HG03039 (cell line): ENCODE measurements at regions not wholly inside any gene's neighbourhood (a gene's known extent, or its start where the extent isn't known, plus 50 kb on each side); places are given as distances from the start of the nearest gene placed in this dataset.
"Not testable (repeated sequence)": the region's sequence is repeated elsewhere in the genome, so short reads cannot be mapped to it uniquely, and the experiment has no call there.

Experiments used
- ATAC-seq: cut with Tn5 transposase; IDR thresholded peaks from one replicate; pipeline ENCODE4 v1.9.1; 2021; ENCODE audit warnings: mild to moderate bottlenecking, moderate library complexity; ENCODE audit not compliant: unreplicated experiment

- ATAC-seq: not testable (repeated sequence)
These were observed 736.5 kb upstream of the PCDH15 start for GRCh38 chr10:55537497-55537896.

DNA sequence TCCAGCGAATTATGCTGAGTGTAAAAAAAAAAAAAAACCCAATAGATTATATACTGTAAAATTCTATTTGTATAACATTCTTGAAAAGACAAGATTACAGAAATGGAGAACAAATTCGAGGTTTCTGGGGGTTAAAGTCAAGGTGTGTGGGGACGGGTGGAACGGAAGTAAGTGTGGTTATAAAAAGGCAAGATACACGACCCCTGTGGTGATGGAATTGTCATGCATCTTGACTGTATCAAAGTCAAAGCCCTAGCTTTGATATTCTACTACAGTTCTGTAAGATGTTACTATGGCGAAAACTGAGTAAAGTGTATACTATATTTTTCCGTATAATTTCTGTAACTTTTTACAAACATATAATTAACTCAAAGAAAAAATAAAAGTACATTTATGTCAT is 718.2 kb upstream of the PCDH15 start:
- ATAC-seq: no peak

DNA sequence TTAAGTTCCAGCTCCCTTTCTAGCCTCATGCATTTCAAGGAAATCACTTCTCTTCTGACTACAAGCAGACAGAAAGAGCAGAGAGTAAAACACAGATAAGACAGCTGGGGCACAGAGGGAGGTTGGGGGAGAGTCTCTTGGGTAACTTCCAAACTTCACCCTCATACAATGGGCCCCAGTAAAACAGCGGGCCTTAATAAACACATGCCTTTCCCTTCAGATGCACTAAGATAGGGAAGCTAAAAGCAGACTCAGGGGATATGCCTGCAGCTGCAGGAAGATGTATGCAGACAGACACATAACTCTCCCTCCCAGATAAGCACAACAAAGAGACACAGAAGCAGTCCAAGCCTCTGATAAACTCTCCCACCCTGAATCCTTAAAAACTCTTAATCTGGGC is 717.4 kb upstream of the PCDH15 start:
- ATAC-seq: not testable (repeated sequence)

- ATAC-seq: no peak
These were observed 708.1 kb upstream of the PCDH15 start for GRCh38 chr10:55509168-55509567.

DNA sequence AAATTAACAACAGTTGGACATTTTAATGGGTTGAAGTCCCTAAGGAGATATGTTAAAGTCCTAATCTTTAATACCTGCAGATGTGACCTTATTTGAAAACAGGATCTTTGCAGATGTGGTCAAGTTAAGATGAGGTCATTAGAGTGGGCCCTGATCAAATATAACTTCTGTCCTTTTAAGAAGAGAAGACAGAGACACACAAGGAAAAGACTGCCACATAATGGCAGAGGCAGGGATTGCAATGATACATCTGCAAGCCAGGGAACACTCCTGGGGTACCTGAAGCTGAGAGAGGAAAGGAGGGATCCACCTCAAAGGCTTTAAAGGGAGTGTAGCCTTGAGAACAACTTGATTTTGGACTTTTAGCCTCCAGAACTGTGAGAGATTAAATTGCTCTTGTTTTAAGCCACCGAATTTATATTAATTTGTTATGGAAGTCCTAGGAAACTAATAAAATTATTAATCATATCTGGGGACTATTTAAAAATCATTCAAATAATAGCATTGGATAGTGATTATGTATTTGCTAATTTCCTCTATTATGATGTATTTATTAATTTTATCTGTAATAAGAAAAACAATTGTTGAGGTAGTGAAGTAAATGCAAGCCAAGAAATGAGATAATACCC is 700.0 kb upstream of the PCDH15 start:
- peak; percentile 90 for ATAC-seq

GRCh38 chr10:55497893-55498499 is 697.0 kb upstream of the PCDH15 start:
- no peak for ATAC-seq

- ATAC-seq: no peak
These were observed 694.5 kb upstream of the PCDH15 start for GRCh38 chr10:55495555-55495954.

GRCh38 chr10:55491712-55492111 is 690.7 kb upstream of the PCDH15 start:
- ATAC-seq: no peak

DNA sequence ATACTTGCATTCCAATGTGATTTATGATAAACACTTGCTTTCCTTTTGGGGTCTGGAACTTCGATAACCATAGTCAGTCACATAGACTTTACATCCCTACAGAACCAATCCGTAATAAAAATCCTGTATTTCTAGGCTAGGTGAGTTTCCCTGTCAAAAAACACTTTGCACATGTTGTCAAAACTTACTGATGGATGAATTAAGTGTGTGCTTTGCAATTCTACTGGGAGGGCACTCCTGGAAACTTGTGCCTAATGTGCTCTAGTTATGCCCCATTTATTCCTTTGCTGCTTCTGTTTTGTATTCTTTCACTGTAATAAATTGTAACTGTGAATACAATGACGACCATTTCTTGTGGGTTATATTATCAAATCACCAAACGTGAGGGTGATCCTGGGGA is 684.8 kb upstream of the PCDH15 start:
- no peak for ATAC-seq

GRCh38 chr10:55476129-55476528 is 675.1 kb upstream of the PCDH15 start:
- ATAC-seq: no peak

- ATAC-seq: no peak
These were observed 673.2 kb upstream of the PCDH15 start for GRCh38 chr10:55474258-55474657.

- ATAC-seq: no peak
These were observed 669.8 kb upstream of the PCDH15 start for GRCh38 chr10:55470840-55471239.

DNA sequence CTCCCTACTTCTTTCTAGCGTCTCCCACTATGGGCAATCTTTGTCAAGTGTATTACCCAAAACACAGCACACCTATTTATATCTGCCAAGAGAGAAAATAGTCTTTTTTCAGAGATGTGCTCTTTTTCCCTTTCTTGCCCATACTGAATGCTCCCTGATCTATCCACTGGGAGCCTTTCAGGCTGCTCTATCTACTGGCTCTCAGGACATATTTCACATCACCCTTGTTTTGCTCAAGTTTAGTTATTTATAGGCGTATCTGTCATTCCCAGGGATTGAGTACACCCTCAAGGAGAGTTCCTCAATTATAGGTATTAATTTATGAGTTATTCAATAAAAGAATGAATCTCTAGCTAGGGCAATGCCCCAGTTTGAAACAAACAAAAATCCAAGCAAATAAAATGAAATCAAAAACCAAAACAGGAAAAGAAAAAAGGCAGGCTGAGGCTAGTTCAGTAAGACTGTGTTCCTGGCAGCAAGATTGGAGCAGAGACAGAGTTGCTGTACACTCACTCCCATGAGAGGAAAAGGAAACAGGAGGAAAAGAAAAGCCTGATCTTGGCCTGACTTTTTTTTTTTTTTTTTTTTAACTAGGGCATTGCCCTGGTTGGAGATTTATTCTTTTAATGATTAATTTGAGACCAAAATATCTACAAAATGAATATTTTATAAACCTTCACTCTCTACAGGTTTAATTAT is 665.9 kb upstream of the PCDH15 start:
- no peak for ATAC-seq

DNA sequence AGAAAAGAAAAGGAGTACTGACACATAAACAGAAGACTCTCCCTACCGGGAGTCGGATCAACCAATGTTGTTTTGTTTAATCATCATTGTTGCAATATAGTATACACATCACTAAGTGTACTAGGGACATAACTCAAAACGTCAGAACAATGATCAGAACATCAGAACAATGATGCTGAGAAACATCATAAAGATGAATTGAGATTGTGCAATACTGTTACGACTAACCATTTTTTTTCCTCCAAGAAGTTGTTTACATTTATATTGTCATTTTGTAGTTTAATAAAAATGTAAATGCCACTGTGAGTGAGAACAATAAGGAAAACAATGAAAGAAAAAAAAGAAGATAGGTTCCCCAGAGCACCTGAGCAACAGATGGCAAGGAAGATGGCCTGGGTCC is 663.1 kb upstream of the PCDH15 start:
- no peak for ATAC-seq

DNA sequence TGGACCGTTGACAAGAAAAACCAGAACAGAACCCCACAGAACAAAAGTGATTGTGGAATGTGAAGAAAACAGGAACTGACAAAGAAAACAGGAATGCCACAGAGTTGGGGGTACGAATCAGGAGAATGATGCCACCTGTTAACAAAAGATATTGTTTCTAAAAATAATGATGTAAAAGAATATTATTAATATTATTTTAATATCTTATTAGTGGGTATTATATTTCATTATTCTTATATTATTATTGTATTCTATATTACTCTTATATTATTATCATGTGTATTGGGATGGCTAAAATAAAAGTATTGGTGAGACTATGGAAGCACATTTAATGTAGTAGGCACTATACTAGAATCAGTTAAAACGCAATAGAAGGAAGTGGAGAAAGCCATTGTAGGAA is 659.0 kb upstream of the PCDH15 start:
- ATAC-seq: no peak

- ATAC-seq: no peak
These were observed 649.0 kb upstream of the PCDH15 start for GRCh38 chr10:55449981-55450380.

DNA sequence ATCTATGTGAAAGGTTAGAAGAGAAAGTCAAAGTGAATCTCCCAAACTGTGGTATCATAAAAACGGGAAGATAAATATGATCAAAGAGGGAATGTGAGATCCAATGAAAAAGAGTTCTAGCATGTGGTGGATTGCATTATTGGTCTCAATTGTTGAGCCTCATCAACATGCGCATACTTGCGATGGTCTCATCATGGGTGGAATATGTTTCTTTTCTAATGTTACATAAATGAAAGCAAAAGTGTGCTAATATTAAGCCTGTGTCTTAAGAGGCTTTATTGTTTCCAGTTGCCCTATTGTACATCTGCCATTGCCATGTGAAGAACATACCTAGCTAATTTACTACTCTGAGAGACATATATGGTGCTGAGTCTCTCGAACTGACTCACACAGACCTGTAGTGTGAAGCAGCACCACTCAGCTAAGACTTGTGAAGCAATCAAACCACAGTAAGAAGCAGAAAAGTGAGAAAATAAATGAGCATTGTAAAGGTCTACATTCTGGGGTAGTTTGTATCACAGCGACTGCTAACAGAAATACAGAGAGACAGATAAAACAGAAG is 645.5 kb upstream of the PCDH15 start:
- ATAC-seq: no peak

DNA sequence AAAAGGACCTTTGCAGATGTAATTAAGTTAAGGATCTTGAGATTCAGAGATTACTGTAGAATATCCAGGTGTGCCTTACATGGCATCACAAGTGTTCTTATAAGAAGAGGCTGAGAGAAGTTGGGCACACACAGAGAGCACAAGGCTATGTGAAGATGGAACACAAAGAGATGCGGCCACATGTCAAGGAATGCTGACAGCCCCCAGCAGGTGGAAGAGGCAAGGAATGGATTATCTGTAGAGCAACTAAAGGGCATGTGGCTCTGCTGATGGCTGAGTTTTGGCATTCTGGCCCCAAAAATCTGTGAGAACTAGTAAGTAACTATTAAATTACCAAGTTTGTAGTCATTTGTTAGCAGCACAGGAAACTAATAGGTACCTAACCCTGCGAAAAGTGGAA is 640.7 kb upstream of the PCDH15 start:
- no peak for ATAC-seq

- ATAC-seq: no peak
These were observed 625.1 kb upstream of the PCDH15 start for GRCh38 chr10:55426138-55426537.

- no peak for ATAC-seq
These were observed 609.4 kb upstream of the PCDH15 start for GRCh38 chr10:55410415-55410885.

DNA sequence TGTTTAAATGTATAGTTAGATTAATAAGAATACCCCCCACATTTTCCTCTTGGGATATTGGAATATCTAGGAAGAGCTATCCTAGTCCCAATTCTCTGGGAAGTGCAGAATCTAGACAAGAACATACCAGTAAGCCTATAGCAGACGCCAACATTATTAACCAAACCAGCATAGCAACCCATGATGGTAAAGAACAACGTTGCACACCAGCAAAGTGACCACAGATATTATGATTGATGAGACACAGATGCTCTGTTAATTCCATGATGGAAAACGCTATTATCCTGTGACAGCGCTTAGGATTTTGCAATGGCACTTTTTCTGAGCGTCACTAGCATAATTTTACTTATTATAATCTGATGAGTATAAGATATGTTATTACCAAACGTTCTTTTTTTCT is 603.1 kb upstream of the PCDH15 start:
- ATAC-seq: no peak
